Nephron (organoid): ENCODE measurements at regions not wholly inside any gene's neighbourhood (a gene's known extent, or its start where the extent isn't known, plus 50 kb on each side); places are given as distances from the start of the nearest gene placed in this dataset.
"Not testable (repeated sequence)": the region's sequence is repeated elsewhere in the genome, so short reads cannot be mapped to it uniquely, and the experiment has no call there.

Experiments
- H3K27ac Mint-ChIP-seq, 3 experiments: 2 replicates each; pipeline ENCODE4 v1.8.0; 2020; ENCODE audit warnings: mixed read lengths in 3 of 3, mild to moderate bottlenecking in 2 of 3, moderate library complexity in 1 of 3
- H3K27me3 Mint-ChIP-seq: 2 replicates; pipeline ENCODE4 v1.8.0; 2021; ENCODE audit warnings: low read depth, mild to moderate bottlenecking, moderate library complexity, mixed read lengths
- H3K36me3 Mint-ChIP-seq: 2 replicates; pipeline ENCODE4 v1.8.0; 2020; ENCODE audit warnings: low read depth, mixed read lengths
- H3K4me1 Mint-ChIP-seq: 2 replicates; pipeline ENCODE4 v1.8.0; 2020; ENCODE audit warnings: mixed read lengths
- H3K4me3 Mint-ChIP-seq, 3 experiments: 2 replicates each; pipeline ENCODE4 v1.8.0; 2020; ENCODE audit warnings: mild to moderate bottlenecking in 3 of 3, mixed read lengths in 3 of 3, moderate library complexity in 2 of 3
- H3K9me3 Mint-ChIP-seq: 2 replicates; pipeline ENCODE4 v1.8.0; 2020; ENCODE audit warnings: mixed read lengths
- TF ChIP-seq, protein P1 (sequence below), 3 experiments: fragments of 200-600 bp; sonication (generic); IDR thresholded peaks; one replicate each; pipeline ENCODE4 v1.5.0; 2021; ENCODE audit warnings: antibody characterized with exemption in 3 of 3; ENCODE audit not compliant: unreplicated experiment in 3 of 3

DNA sequence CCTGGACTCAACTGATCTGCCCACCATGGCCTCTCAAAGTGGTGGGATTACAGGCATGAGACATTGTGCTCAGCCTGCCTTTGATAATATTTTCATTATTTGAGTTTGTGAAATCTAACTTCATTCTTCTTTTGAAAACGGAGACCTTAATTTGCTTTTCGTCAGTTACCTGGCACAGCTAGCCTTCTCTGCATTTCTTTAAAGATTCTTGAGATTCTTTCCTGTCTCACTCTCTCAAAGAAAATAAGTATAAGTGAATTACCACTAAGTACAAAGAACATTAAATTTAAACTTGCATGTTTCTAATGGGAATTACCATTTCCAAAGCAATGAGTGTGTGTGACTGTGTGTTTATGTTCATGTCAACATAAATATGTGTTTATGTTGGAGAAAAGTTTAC, 187.9 kb downstream of the NFKBIZ start:
- TF ChIP-seq, protein P1, sequence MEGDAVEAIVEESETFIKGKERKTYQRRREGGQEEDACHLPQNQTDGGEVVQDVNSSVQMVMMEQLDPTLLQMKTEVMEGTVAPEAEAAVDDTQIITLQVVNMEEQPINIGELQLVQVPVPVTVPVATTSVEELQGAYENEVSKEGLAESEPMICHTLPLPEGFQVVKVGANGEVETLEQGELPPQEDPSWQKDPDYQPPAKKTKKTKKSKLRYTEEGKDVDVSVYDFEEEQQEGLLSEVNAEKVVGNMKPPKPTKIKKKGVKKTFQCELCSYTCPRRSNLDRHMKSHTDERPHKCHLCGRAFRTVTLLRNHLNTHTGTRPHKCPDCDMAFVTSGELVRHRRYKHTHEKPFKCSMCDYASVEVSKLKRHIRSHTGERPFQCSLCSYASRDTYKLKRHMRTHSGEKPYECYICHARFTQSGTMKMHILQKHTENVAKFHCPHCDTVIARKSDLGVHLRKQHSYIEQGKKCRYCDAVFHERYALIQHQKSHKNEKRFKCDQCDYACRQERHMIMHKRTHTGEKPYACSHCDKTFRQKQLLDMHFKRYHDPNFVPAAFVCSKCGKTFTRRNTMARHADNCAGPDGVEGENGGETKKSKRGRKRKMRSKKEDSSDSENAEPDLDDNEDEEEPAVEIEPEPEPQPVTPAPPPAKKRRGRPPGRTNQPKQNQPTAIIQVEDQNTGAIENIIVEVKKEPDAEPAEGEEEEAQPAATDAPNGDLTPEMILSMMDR (IDR thresholded peaks at IDR 0.05; ENCODE audit: unreplicated experiment in 3 of 3) = no peak
- no peak overlapping the region for H3K4me3 Mint-ChIP-seq
- H3K9me3 Mint-ChIP-seq = peaks cover 27% of the 10 kb centered on the region
- peaks cover 3% of the 10 kb centered on the region for H3K27me3 Mint-ChIP-seq
- H3K4me1 Mint-ChIP-seq = no peaks in the 10 kb centered on the region
- no peak overlapping the region for H3K27ac Mint-ChIP-seq
- H3K36me3 Mint-ChIP-seq = no peaks in the 10 kb centered on the region

DNA sequence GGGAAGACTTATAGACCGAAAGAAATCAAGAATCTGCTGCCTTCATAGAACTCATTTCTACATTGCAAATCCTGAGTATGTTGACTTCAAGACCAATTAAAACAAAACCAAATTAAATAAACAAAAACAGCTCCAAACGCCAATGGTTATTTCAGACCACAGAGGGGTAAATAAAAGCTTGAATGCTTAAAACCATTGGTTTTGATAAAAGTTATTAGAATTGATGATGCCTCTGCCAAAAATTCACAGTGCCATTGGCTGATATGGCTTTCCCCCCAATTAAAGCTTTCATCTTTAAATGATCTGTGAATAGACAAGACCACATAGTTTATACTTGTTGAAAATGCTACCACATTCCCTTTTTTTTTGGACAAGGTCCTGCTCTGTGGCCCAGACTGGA, 188.5 kb downstream of the NFKBIZ start:
- TF ChIP-seq, protein P1 (IDR thresholded peaks at IDR 0.05; ENCODE audit: unreplicated experiment in 3 of 3) = no peak
- Mint-ChIP-seq H3K27me3 (peaks cover 3% of the 10 kb centered on the region), H3K4me1 (no peaks in the 10 kb centered on the region), H3K4me3 (no peak overlapping the region), H3K9me3 (peaks cover 32% of the 10 kb centered on the region), H3K36me3 (no peaks in the 10 kb centered on the region), H3K27ac (no peak overlapping the region)

DNA sequence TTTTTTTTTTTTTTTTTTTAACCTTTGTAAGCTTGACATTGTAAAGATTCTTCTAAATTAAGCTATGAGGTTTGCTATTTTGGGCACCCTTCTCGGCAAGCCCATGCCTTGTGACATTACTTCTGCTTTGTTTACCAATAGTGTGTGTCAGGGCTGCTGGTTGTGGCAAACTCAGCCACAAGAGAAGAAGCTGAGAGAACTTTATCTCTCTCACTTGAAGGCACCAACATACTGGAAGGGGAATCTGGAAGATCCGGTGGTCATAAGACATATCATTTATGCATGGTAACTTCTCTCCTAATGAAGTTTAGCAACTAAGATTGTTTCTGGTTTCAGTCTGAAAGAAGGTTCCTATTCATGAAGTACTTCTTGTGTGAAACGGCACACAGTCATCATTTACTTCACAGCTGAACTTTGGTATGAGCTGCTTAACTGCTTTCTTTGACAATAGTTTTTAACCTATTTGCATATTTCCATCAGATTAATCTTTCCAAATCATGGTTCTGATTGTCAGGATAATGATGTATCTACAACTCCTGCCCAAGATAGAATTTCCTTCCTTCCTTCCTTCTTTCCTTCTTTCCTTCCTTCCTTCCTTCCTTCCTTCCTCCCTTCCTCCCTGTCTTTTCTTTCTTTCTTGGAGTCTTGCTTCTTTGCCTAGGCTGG, 189.3 kb downstream of the NFKBIZ start:
- TF ChIP-seq, protein P1 (IDR thresholded peaks at IDR 0.05; ENCODE audit: unreplicated experiment in 3 of 3) = no peak
- H3K27me3 Mint-ChIP-seq = peaks cover 3% of the 10 kb centered on the region
- H3K4me3 Mint-ChIP-seq = no peak overlapping the region
- H3K27ac Mint-ChIP-seq = no peak overlapping the region
- H3K9me3 Mint-ChIP-seq = peaks cover 36% of the 10 kb centered on the region
- no peaks in the 10 kb centered on the region for H3K36me3 Mint-ChIP-seq
- no peaks in the 10 kb centered on the region for H3K4me1 Mint-ChIP-seq

DNA sequence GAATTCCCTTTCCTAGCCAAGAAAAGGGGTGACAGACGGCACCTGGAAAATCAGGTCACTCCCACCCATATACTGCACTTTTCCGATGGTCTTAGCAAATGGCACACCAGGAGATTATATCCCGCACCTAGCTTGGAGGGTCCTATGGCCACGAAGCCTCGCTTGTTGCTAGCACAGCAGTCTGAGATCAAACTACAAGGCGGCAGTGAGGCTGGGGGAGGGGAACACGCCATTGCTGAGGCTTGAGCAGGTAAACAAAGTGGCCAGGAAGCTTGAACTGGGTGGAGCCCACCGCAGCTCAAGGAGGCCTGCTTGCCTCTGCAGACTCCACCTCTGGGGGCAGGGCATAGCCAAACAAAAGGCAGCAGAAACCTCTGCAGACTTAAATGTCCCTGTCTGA, 190.8 kb downstream of the NFKBIZ start:
- H3K9me3 Mint-ChIP-seq = peaks cover 36% of the 10 kb centered on the region
- not testable (repeated sequence) for H3K36me3 Mint-ChIP-seq, H3K4me1 Mint-ChIP-seq, H3K4me3 Mint-ChIP-seq, H3K27me3 Mint-ChIP-seq, H3K27ac Mint-ChIP-seq

DNA sequence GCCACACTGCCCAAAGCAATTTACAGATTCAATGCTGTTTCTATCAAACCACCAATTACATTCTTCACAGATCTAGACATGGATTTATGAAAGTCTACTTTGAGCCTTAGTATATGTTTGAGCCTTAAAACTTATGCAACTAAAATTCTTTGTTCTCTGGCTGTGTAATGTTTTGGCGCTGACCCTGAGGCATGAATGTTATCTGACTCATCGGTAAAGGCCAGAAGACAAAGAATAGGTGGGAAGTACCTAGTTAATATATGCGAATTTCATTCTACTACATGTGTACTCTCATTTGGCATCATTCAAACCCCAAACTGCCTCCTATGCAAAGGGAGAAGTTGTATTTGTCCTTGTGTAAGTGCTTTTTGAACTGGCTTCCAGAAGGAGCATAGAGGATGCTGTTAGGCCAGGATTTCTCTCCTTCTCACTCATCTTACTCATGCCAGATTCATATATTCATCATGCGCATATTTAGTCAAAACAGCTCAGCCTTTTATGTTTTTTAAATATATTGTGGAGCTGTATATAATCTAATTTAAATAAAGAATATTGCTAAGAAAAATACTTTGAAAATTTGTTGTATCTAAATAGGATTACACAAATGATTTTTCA, 204.2 kb downstream of the NFKBIZ start:
- H3K4me3 Mint-ChIP-seq = no peak overlapping the region
- H3K27ac Mint-ChIP-seq = no peak overlapping the region
- no peaks in the 10 kb centered on the region for H3K4me1 Mint-ChIP-seq
- H3K27me3 Mint-ChIP-seq = no peaks in the 10 kb centered on the region
- TF ChIP-seq, protein P1 (IDR thresholded peaks at IDR 0.05; ENCODE audit: unreplicated experiment in 3 of 3) = no peak
- peaks cover 20% of the 10 kb centered on the region for H3K9me3 Mint-ChIP-seq
- H3K36me3 Mint-ChIP-seq = no peaks in the 10 kb centered on the region

DNA sequence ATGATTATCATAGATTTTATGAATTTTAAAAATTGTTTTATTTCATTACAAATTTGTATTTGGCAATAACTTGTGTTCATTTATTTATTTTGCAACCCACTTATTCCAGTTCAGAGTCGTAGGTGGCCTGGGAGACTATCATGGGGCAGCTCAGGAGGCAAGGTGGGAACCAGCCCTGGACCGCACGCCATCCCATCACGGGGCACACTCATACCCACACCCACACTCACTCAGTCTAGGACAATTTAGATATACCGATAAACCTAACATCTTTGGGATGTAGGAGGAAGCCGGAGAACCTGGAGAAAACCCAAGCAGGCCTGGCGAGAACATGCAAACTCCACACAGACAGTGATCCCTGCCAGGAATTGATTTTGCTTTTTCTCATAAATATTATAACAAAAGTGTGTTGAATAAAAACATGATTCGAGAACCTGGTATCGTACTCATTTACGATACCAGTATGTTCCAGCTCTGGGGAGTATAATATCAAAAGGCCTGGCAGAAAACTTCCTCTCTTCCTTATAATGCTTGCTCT, 205.3 kb downstream of the NFKBIZ start:
- H3K27ac Mint-ChIP-seq = peak overlapping the region in 1 of 3 experiments; percentile 34
- no peaks in the 10 kb centered on the region for H3K36me3 Mint-ChIP-seq
- H3K27me3 Mint-ChIP-seq = no peaks in the 10 kb centered on the region
- TF ChIP-seq, protein P1 (IDR thresholded peaks at IDR 0.05; ENCODE audit: unreplicated experiment in 3 of 3) = no peak
- H3K4me3 Mint-ChIP-seq = no peak overlapping the region
- no peaks in the 10 kb centered on the region for H3K4me1 Mint-ChIP-seq
- H3K9me3 Mint-ChIP-seq = peaks cover 17% of the 10 kb centered on the region
